GM12873 (cell line): ENCODE measurements at regions not wholly inside any gene's neighbourhood (a gene's known extent, or its start where the extent isn't known, plus 50 kb on each side); places are given as distances from the start of the nearest gene placed in this dataset.

Experiments
- TF ChIP-seq, protein P1 (sequence below): IDR thresholded peaks from 2 replicates; pipeline ENCODE4 v1.5.1; 2012; ENCODE audit warnings: low read depth, mild to moderate bottlenecking, moderate library complexity, low read length, control low read depth; ENCODE audit not compliant: insufficient read depth; ENCODE audit errors: missing control alignments

DNA sequence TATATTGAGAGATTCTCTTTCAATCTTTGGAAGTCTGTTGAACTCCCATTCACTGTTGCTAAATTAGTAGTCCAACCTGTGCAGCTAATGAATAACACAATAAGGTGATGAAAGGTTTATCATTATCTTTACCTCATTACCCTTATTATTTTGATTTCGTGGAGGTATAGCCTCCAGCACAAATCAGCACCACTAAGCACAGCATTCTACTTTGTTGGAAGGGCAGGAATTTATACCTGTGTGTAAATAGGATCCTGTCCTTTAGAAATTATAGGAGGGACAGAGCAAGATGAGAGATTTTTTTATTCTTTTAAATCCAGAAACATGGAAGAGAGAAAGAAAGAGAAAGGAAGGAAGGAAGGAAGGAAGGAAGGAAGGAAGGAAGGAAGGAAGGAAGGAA is 454.1 kb downstream of the PDGFC start:
- TF ChIP-seq, protein P1, sequence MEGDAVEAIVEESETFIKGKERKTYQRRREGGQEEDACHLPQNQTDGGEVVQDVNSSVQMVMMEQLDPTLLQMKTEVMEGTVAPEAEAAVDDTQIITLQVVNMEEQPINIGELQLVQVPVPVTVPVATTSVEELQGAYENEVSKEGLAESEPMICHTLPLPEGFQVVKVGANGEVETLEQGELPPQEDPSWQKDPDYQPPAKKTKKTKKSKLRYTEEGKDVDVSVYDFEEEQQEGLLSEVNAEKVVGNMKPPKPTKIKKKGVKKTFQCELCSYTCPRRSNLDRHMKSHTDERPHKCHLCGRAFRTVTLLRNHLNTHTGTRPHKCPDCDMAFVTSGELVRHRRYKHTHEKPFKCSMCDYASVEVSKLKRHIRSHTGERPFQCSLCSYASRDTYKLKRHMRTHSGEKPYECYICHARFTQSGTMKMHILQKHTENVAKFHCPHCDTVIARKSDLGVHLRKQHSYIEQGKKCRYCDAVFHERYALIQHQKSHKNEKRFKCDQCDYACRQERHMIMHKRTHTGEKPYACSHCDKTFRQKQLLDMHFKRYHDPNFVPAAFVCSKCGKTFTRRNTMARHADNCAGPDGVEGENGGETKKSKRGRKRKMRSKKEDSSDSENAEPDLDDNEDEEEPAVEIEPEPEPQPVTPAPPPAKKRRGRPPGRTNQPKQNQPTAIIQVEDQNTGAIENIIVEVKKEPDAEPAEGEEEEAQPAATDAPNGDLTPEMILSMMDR, result no peak

GRCh38 chr4:156516698-156517097 is 454.9 kb downstream of the PDGFC start:
- TF ChIP-seq, protein P1, result no peak

DNA sequence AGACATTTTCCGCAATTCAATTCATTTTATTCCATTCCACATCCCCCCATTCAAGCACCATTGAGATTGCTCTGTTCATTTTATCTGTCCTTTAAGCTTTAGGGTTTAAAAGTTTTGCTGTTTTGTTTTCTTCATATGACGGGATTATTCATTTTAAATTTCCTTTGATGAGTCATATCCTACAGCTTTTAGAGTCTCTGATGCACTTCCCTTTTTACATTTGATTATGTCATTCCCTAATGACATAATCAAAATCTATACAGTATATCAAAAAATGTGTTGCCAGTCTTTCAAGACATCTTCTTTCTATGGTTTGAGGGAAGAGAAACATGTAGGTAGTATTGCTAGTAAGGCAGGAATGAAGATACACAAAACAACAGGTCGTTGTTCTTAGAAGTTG is 456.3 kb downstream of the PDGFC start:
- TF ChIP-seq, protein P1, result no peak

DNA sequence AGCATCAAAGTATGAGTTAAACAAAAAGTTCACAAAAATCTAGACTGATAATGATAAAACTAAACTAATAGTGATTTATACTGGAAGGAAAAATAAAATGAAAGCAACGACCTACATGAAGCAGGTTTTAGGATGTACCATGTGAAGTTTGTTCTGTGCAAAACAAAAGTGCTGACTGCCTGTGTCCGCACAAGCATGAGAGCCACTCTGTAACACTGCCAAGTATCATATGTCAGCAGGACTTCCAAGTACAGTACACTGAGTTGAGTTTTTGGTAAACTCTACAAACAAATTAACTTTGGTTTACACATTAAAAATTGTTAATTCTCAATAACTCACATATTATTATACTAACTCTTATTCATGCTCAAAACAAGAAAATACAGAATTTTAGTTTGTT is 459.0 kb downstream of the PDGFC start:
- TF ChIP-seq, protein P1, result no peak

GRCh38 chr4:156505341-156505955 is 466.2 kb downstream of the PDGFC start:
- TF ChIP-seq, protein P1, result no peak

DNA sequence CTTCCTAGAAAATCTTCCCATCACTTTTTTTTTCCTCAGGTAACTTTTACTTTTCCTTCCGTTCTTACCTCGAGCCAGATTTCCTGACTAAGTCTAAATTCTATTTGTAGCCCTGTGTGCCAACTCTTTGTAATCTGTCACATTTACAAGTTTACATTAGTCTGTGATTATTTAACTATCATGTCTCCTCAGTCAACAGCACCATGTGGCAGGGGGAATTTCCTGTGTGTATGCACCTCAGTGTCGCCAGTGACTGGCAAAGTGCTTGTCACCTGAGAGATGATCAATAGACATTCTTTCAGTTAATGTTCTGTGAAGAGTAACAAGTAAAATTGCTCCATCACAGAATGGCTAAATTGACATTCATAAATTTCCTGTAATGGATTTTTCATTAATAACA is 468.5 kb downstream of the PDGFC start:
- TF ChIP-seq, protein P1, result no peak

- TF ChIP-seq, protein P1, result no peak
Observed at GRCh38 chr4:156501962-156502361, 469.6 kb downstream of the PDGFC start.
